Loucy (cell line): ENCODE measurements at regions not wholly inside any gene's neighbourhood (a gene's known extent, or its start where the extent isn't known, plus 50 kb on each side); places are given as distances from the start of the nearest gene placed in this dataset.

ENCODE experiments used
- H2AFZ ChIP-seq: fragments of 200-600 bp; sonication (generic); 2 replicates; pipeline ENCODE4 v1.6.0; 2016; ENCODE audit warnings: antibody characterized with exemption, mild to moderate bottlenecking, low read length, moderate library complexity
- H3F3A ChIP-seq: fragments of 200-600 bp; 2 replicates; pipeline ENCODE4 v1.6.0; 2016; ENCODE audit warnings: antibody characterized with exemption, low read depth, mild to moderate bottlenecking
- H3K27me3 ChIP-seq: fragments of 200-600 bp; sonication (generic); 2 replicates; pipeline ENCODE4 v1.6.1; 2014; ENCODE audit warnings: low read length, mild to moderate bottlenecking; ENCODE audit not compliant: insufficient read depth, poor library complexity, severe bottlenecking
- H3K36me3 ChIP-seq: fragments of 200-600 bp; sonication (generic); 2 replicates; pipeline ENCODE4 v1.6.1; 2016; ENCODE audit warnings: low read length; ENCODE audit not compliant: insufficient read depth
- H3K4me1 ChIP-seq: fragments of 200-600 bp; sonication (generic); 2 replicates; pipeline ENCODE4 v1.5.1; 2014; ENCODE audit warnings: low read length, mild to moderate bottlenecking; ENCODE audit not compliant: insufficient read depth, poor library complexity, severe bottlenecking
- H3K4me2 ChIP-seq: fragments of 200-600 bp; sonication (generic); 2 replicates; pipeline ENCODE4 v1.6.0; 2014; ENCODE audit warnings: antibody characterized with exemption, low read length, low read depth, mild to moderate bottlenecking; ENCODE audit not compliant: poor library complexity, severe bottlenecking
- H3K4me3 ChIP-seq: fragments of 200-600 bp; sonication (generic); 2 replicates; pipeline ENCODE4 v1.5.1; 2014; ENCODE audit warnings: low read length, mild to moderate bottlenecking, mixed read lengths; ENCODE audit not compliant: poor library complexity, severe bottlenecking
- H3K79me2 ChIP-seq: fragments of 200-600 bp; sonication (generic); 2 replicates; pipeline ENCODE4 v1.6.1; 2014; ENCODE audit warnings: low read length; ENCODE audit not compliant: insufficient read depth
- H3K9ac ChIP-seq: fragments of 200-600 bp; sonication (generic); 2 replicates; pipeline ENCODE4 v1.6.0; 2014; ENCODE audit warnings: mild to moderate bottlenecking, low read depth, low read length, moderate library complexity; ENCODE audit not compliant: poor library complexity, severe bottlenecking
- H3K9me2 ChIP-seq: fragments of 200-600 bp; sonication (generic); replicated peaks from 2 replicates; pipeline ENCODE4 v1.6.1; 2016; ENCODE audit warnings: low read depth, low read length, mixed read lengths
- H3K9me3 ChIP-seq: fragments of 200-600 bp; sonication (generic); 2 replicates; pipeline ENCODE4 v1.6.1; 2014; ENCODE audit warnings: mild to moderate bottlenecking, antibody characterized with exemption, low read length, low read depth; ENCODE audit not compliant: insufficient read depth
- H4K20me1 ChIP-seq: fragments of 200-600 bp; sonication (generic); 2 replicates; pipeline ENCODE4 v1.6.0; 2014; ENCODE audit warnings: antibody characterized with exemption, low read length, mild to moderate bottlenecking; ENCODE audit not compliant: insufficient read depth, poor library complexity, severe bottlenecking
- CTCF ChIP-seq: fragments of 200-600 bp; sonication (generic); conservative IDR thresholded peaks from 2 replicates; pipeline ENCODE4 v1.5.1; 2014; ENCODE audit warnings: mild to moderate bottlenecking, antibody characterized with exemption, low read length
- EZH2phosphoT487 ChIP-seq: fragments of 200-600 bp; IDR thresholded peaks from 2 replicates; pipeline ENCODE4 v1.6.1; 2018; ENCODE audit warnings: antibody characterized with exemption, mild to moderate bottlenecking, moderate library complexity, borderline replicate concordance

- Histone ChIP-seq H3K4me2 (no peak overlapping the region), H4K20me1 (no peaks in the 10 kb centered on the region), H3K4me3 (no peak overlapping the region), H3K36me3 (no peaks in the 10 kb centered on the region), H3K9me2 (no peaks in the 10 kb centered on the region), H3K9me3 (no peaks in the 10 kb centered on the region; the same call in 1 of the 2 replicates), H3F3A (no peaks in the 10 kb centered on the region), H2AFZ (no peak overlapping the region), H3K27me3 (no peaks in the 10 kb centered on the region), H3K9ac (no peak overlapping the region), H3K79me2 (no peaks in the 10 kb centered on the region), H3K4me1 (no peaks in the 10 kb centered on the region)
- TF ChIP-seq CTCF: no peak
- TF ChIP-seq EZH2phosphoT487: no peak
Observed at GRCh38 chr6:90913266-90913960, 326.5 kb upstream of the MAP3K7 start.

GRCh38 chr6:90911642-90912041, 324.8 kb upstream of the MAP3K7 start:
- H3K36me3 ChIP-seq: no peaks in the 10 kb centered on the region
- no peak for TF ChIP-seq CTCF
- no peak for TF ChIP-seq EZH2phosphoT487
- no peaks in the 10 kb centered on the region for H3K4me1 ChIP-seq
- no peaks in the 10 kb centered on the region for H4K20me1 ChIP-seq
- H3F3A ChIP-seq: no peaks in the 10 kb centered on the region
- no peak overlapping the region for H3K9ac ChIP-seq
- no peak overlapping the region for H3K4me2 ChIP-seq
- H3K27me3 ChIP-seq: no peaks in the 10 kb centered on the region
- no peaks in the 10 kb centered on the region; the same call in 1 of the 2 replicates for H3K9me3 ChIP-seq
- H3K9me2 ChIP-seq: no peaks in the 10 kb centered on the region
- H2AFZ ChIP-seq: no peak overlapping the region
- H3K4me3 ChIP-seq: no peak overlapping the region
- H3K79me2 ChIP-seq: no peaks in the 10 kb centered on the region

GRCh38 chr6:90910893-90911292, 324.0 kb upstream of the MAP3K7 start:
- H3K9me2 ChIP-seq: no peaks in the 10 kb centered on the region
- TF ChIP-seq CTCF (no peak), EZH2phosphoT487 (no peak)
- H4K20me1 ChIP-seq: no peaks in the 10 kb centered on the region
- no peak overlapping the region for H3K4me3 ChIP-seq
- no peak overlapping the region for H2AFZ ChIP-seq
- no peaks in the 10 kb centered on the region for H3K4me1 ChIP-seq
- H3F3A ChIP-seq: no peaks in the 10 kb centered on the region
- no peaks in the 10 kb centered on the region; the same call in 1 of the 2 replicates for H3K9me3 ChIP-seq
- H3K79me2 ChIP-seq: no peaks in the 10 kb centered on the region
- H3K4me2 ChIP-seq: no peak overlapping the region
- H3K27me3 ChIP-seq: no peaks in the 10 kb centered on the region
- H3K36me3 ChIP-seq: no peaks in the 10 kb centered on the region
- H3K9ac ChIP-seq: no peak overlapping the region
